Testis (tissue), 2 donors: ENCODE measurements at regions not wholly inside any gene's neighbourhood (a gene's known extent, or its start where the extent isn't known, plus 50 kb on each side); places are given as distances from the start of the nearest gene placed in this dataset.

Experiments used
- DNase-seq: peaks from one replicate; pipeline ENCODE4 v3.0.0-alpha.2; 2019
- H3K27ac ChIP-seq, 2 donors: fragments of 200-600 bp; sonication (generic); one replicate each; pipeline ENCODE4 v1.5.1; 2019
- H3K27me3 ChIP-seq: fragments of 200-600 bp; sonication (generic); one replicate; pipeline ENCODE4 v1.5.1; 2019
- H3K36me3 ChIP-seq: fragments of 200-600 bp; sonication (generic); one replicate; pipeline ENCODE4 v1.5.1; 2017; ENCODE audit warnings: low read depth; ENCODE audit errors: missing control alignments
- H3K4me1 ChIP-seq: fragments of 200-600 bp; sonication (generic); one replicate; pipeline ENCODE4 v1.5.1; 2019
- H3K4me3 ChIP-seq, 2 donors: fragments of 200-600 bp; sonication (generic); one replicate each; pipeline ENCODE4 v1.5.1; 2017 to 2019
- H3K9me3 ChIP-seq: fragments of 200-600 bp; sonication (generic); one replicate; pipeline ENCODE4 v1.5.1; 2017
- CTCF ChIP-seq, 3 experiments: fragments of 450-650 bp in 2 of 3; fragments of 200-600 bp in 1 of 3; sonication (generic) in 1 of 3; IDR thresholded peaks; one replicate each; pipeline ENCODE4 v1.5.1; 2016 to 2019; ENCODE audit warnings: antibody characterized with exemption in 3 of 3, mild to moderate bottlenecking in 2 of 3, moderate library complexity in 1 of 3
- POLR2A ChIP-seq: fragments of 450-650 bp; IDR thresholded peaks from one replicate; pipeline ENCODE4 v1.6.1; 2017; ENCODE audit warnings: antibody characterized with exemption, mild to moderate bottlenecking, moderate library complexity
- WGBS, 2 donors: methylation state at CpG; one replicate each; pipeline ENCODE4 v1.1.5; 2018; 5-methylcytosine and 5-hydroxymethylcytosine counted together
- intact Hi-C: fragments of 100-400 bp; cut with DNase I; formaldehyde crosslinking; loops from one replicate; pipeline ENCODE4 v1.15.1; 2023; ENCODE audit warnings: low total_unique reads

- Histone ChIP-seq H3K27ac (no peak overlapping the region), H3K4me3 (no peak overlapping the region), H3K9me3 (no peaks in the 10 kb centered on the region), H3K36me3 (no peaks in the 10 kb centered on the region), H3K27me3 (no peaks in the 10 kb centered on the region), H3K4me1 (no peaks in the 10 kb centered on the region)
- DNase-seq, result no peak
- TF ChIP-seq CTCF (IDR thresholded peaks at IDR 0.05), result no peak
- TF ChIP-seq POLR2A, result no peak
- 96 to 99% methylated on average over 2 of the region's 2 CpGs for WGBS, 2 donors
- intact Hi-C loops, result no loop called here
Observed at GRCh38 chr13:97896446-97896845, 57.0 kb upstream of the IPO5 start.

- Histone ChIP-seq H3K4me1 (no peaks in the 10 kb centered on the region), H3K9me3 (no peaks in the 10 kb centered on the region), H3K36me3 (no peaks in the 10 kb centered on the region), H3K27me3 (no peaks in the 10 kb centered on the region), H3K27ac (no peak overlapping the region), H3K4me3 (no peak overlapping the region)
- intact Hi-C loops, result no loop called here
- 67 to 88% methylated on average over 1 of the region's 1 CpG for WGBS, 2 donors
- DNase-seq, result no peak
- TF ChIP-seq POLR2A (no peak), CTCF (IDR thresholded peaks at IDR 0.05) (no peak)
Observed at GRCh38 chr13:97901716-97902115, 51.8 kb upstream of the IPO5 start.
